Lung (tissue), 11 donors: ENCODE measurements at regions not wholly inside any gene's neighbourhood (a gene's known extent, or its start where the extent isn't known, plus 50 kb on each side); places are given as distances from the start of the nearest gene placed in this dataset.

Experiments
- ATAC-seq: fragments of 200-7000 bp; cut with Tn5 transposase; one replicate; pipeline ENCODE4 v1.9.1; 2020; ENCODE audit warnings: moderate number of reproducible peaks; ENCODE audit not compliant: insufficient read depth, low FRiP score
- DNase-seq, 3 donors: peaks; one replicate each; pipeline ENCODE4 v3.0.0-alpha.2; 2013 to 2017
- H3K27ac ChIP-seq, 2 donors: one replicate each; pipeline ENCODE4 v1.5.1; 2013; ENCODE audit warnings: mild to moderate bottlenecking in 2 of 2, moderate library complexity in 2 of 2, control low read depth in 1 of 2, inconsistent platforms in 1 of 2, low read depth in 1 of 2, low read length in 1 of 2
- H3K27me3 ChIP-seq, 3 donors: one replicate each; pipeline ENCODE4 v1.5.1; 2013; ENCODE audit warnings: low read length in 2 of 3; ENCODE audit not compliant: control insufficient read depth in 3 of 3, insufficient read depth in 3 of 3
- H3K36me3 ChIP-seq, 4 donors: one replicate each; pipeline ENCODE4 v1.5.1; 2013; ENCODE audit warnings: low read length in 4 of 4, mild to moderate bottlenecking in 1 of 4, moderate library complexity in 1 of 4; ENCODE audit not compliant: control insufficient read depth in 4 of 4, insufficient read depth in 4 of 4
- H3K4me1 ChIP-seq, 5 donors: one replicate each; pipeline ENCODE4 v1.5.1; 2013; ENCODE audit warnings: low read length in 5 of 5, mild to moderate bottlenecking in 2 of 5, moderate library complexity in 1 of 5; ENCODE audit not compliant: control insufficient read depth in 5 of 5, insufficient read depth in 5 of 5
- H3K4me3 ChIP-seq: one replicate; pipeline ENCODE4 v1.5.1; 2013; ENCODE audit warnings: mild to moderate bottlenecking, control low read depth, moderate library complexity
- H3K9ac ChIP-seq, 2 donors: one replicate each; pipeline ENCODE4 v1.5.1; 2013; ENCODE audit warnings: low read length in 2 of 2, control low read depth in 1 of 2; ENCODE audit not compliant: insufficient read depth in 1 of 2
- H3K9me3 ChIP-seq, 4 donors: one replicate each; pipeline ENCODE4 v1.5.1; 2013; ENCODE audit warnings: low read length in 3 of 4, mild to moderate bottlenecking in 1 of 4, moderate library complexity in 1 of 4; ENCODE audit not compliant: control insufficient read depth in 4 of 4, insufficient read depth in 3 of 4
- WGBS, 2 donors: extraction: QIAGEN DNeasy Blood & Tissue Kit; methylation state at CpG; one replicate each; pipeline ENCODE4 v1.1.7; 2013; 5-methylcytosine and 5-hydroxymethylcytosine counted together
- TF ChIP-seq, protein P1 (sequence below): IDR thresholded peaks from 2 replicates; pipeline ENCODE4 v1.5.1; 2012; ENCODE audit warnings: mild to moderate bottlenecking; ENCODE audit errors: control extremely low read depth, extremely low read depth
- donor health status: control.
- donor health status: control.
- donor health status: Bipolar disorder and iron deficiency.
- donor health status: healthy.
- donor health status: DM: yes; HTN: yes; CAD: no.

- peaks cover 0 to 5% (median 0%) of the 10 kb centered on the region in 5 donors for H3K4me1 ChIP-seq
- no peak overlapping the region for H3K27ac ChIP-seq
- whole genome bisulfite sequencing, 2 donors, result 37% methylated on average over 9 of the region's 9 CpGs
- H3K27me3 ChIP-seq, result no peaks in the 10 kb centered on the region
- TF ChIP-seq, protein P1, sequence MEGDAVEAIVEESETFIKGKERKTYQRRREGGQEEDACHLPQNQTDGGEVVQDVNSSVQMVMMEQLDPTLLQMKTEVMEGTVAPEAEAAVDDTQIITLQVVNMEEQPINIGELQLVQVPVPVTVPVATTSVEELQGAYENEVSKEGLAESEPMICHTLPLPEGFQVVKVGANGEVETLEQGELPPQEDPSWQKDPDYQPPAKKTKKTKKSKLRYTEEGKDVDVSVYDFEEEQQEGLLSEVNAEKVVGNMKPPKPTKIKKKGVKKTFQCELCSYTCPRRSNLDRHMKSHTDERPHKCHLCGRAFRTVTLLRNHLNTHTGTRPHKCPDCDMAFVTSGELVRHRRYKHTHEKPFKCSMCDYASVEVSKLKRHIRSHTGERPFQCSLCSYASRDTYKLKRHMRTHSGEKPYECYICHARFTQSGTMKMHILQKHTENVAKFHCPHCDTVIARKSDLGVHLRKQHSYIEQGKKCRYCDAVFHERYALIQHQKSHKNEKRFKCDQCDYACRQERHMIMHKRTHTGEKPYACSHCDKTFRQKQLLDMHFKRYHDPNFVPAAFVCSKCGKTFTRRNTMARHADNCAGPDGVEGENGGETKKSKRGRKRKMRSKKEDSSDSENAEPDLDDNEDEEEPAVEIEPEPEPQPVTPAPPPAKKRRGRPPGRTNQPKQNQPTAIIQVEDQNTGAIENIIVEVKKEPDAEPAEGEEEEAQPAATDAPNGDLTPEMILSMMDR, result peak; percentile 55
- H3K9ac ChIP-seq, result no peak overlapping the region
- no peaks in the 10 kb centered on the region for H3K36me3 ChIP-seq
- DNase-seq, result peak in 1 of 3 donors; percentile 44
- ATAC-seq, result peak; percentile 62
- no peak overlapping the region for H3K4me3 ChIP-seq
- H3K9me3 ChIP-seq, result peaks cover 0 to 2% (median 0%) of the 10 kb centered on the region in 4 donors
Observed at GRCh38 chr1:38586993-38587646, 272.5 kb downstream of the RRAGC start.

- peaks cover 0 to 2% (median 0%) of the 10 kb centered on the region in 4 donors for H3K9me3 ChIP-seq
- H3K27me3 ChIP-seq, result no peaks in the 10 kb centered on the region
Observed at GRCh38 chr1:38585971-38586370, 273.6 kb downstream of the RRAGC start.

GRCh38 chr1:38585460-38585859, 274.1 kb downstream of the RRAGC start:
- TF ChIP-seq, protein P1, result no peak
- ATAC-seq, result no peak
- Histone ChIP-seq H3K27me3 (no peaks in the 10 kb centered on the region), H3K27ac (no peak overlapping the region), H3K9me3 (peaks cover 0 to 2% (median 0%) of the 10 kb centered on the region in 4 donors), H3K9ac (no peak overlapping the region), H3K36me3 (no peaks in the 10 kb centered on the region), H3K4me1 (peaks cover 0 to 5% (median 0%) of the 10 kb centered on the region in 5 donors), H3K4me3 (no peak overlapping the region)
- DNase-seq, result no peak
- WGBS, 2 donors, result 55 to 72% methylated on average over 3 of the region's 3 CpGs

More at GRCh38 chr1:38585971-38586370, 273.6 kb downstream of the RRAGC start:
- no peak overlapping the region for H3K27ac ChIP-seq
- H3K4me1 ChIP-seq, result peaks cover 0 to 5% (median 0%) of the 10 kb centered on the region in 5 donors
- TF ChIP-seq, protein P1, result no peak
- no peak overlapping the region for H3K9ac ChIP-seq
- WGBS, 2 donors, result 73 to 74% methylated on average over 4 of the region's 4 CpGs
- no peak overlapping the region for H3K4me3 ChIP-seq
- DNase-seq, result no peak
- no peak for ATAC-seq
- H3K36me3 ChIP-seq, result no peaks in the 10 kb centered on the region
